ENCODE measurements at regions not wholly inside any gene's neighbourhood (a gene's known extent, or its start where the extent isn't known, plus 50 kb on each side); places are given as distances from the start of the nearest gene placed in this dataset.

DNA sequence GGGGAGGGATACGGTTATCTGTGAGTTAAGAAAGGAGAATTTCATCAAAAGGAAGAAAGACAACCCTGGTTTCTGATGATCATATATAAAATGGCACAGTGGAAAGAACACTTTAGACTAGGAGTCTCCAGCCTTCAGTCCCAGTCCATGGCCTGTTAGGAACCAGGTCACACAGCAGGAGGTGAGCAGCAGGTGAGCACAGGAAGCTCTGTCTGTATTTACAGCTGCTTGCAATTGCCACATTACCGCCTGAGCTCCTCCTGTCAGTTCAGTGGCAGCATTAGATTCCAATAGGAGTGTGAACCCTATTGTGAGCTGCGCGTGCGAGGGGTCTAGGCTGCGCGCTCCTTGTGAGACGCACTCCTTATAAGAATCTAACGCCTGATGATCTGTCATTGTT, 137.9 kb downstream of the BTG1 start:
- Mint-ChIP-seq H3K36me3 (peaks cover 0 to 7% (median 1%) of the 10 kb centered on the region in 3 donors), H3K27me3 (no peaks in the 10 kb centered on the region), H3K4me1 (peaks cover 31 to 67% (median 66%) of the 10 kb centered on the region in 3 donors), H3K27ac (no peak overlapping the region), H3K4me3 (no peak overlapping the region), H3K9me3 (peaks cover 0 to 6% (median 0%) of the 10 kb centered on the region in 5 donors)
- Histone ChIP-seq H3K36me3 (ENCODE audit: insufficient read depth, low read length) (no peaks in the 10 kb centered on the region), H3K4me1 (ENCODE audit: insufficient read depth, low read length) (peaks cover 19% of the 10 kb centered on the region), H3K27me3 (ENCODE audit: insufficient read depth, low read length, poor library complexity, severe bottlenecking) (no peaks in the 10 kb centered on the region), H3K27ac (ENCODE audit: low read depth, low read length) (no peak overlapping the region), H3K9me3 (ENCODE audit: low read length) (no peaks in the 10 kb centered on the region), H3K4me3 (ENCODE audit: low read length) (no peak overlapping the region)
- CTCF ChIA-PET = interaction anchor here (0.7 to 1.2 kb wide), 3 partner anchors 7 to 25 kb away, joined by 3 read pairs; no protein-coding TSS in a partner anchor
- no peak for DNase-seq
- POLR2A ChIA-PET = no interaction called here

DNA sequence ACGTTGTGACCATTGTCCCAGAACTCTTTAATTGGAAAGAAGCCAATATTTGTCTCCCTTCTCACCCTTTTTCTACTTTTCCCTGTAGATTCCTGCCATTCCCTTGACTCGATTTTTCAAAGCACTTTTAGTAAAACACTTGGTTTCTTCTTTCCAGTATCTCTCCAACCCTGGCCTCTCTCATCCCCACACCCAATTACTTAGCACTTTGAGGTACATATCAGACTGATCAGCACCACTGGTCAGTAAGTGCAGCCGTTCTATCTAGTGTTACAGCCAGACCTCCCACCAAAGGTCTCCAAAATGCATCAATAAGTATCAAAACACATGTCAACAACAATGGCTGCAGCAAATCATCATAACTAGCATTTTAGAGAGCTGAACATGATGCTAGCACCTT, 141.9 kb downstream of the BTG1 start:
- Mint-ChIP-seq H3K27ac (peak overlapping the region in 4 of 8 donors; percentile 1 to 35 (median 14)), H3K4me3 (no peak overlapping the region), H3K9me3 (peaks cover 6 to 14% (median 8%) of the 10 kb centered on the region in 5 donors), H3K4me1 (peaks cover 31 to 60% (median 56%) of the 10 kb centered on the region in 3 donors), H3K27me3 (no peaks in the 10 kb centered on the region), H3K36me3 (peaks cover 3 to 24% (median 5%) of the 10 kb centered on the region in 3 donors)
- POLR2A ChIA-PET = interaction anchor here (1.0 kb wide), 1 partner anchor 27 kb away, joined by 4 read pairs; no protein-coding TSS in a partner anchor
- no peak overlapping the region for H3K27ac ChIP-seq (ENCODE audit: low read depth, low read length)
- H3K9me3 ChIP-seq (ENCODE audit: low read length) = no peaks in the 10 kb centered on the region
- peaks cover 12% of the 10 kb centered on the region for H3K4me1 ChIP-seq (ENCODE audit: insufficient read depth, low read length)
- no peaks in the 10 kb centered on the region for H3K27me3 ChIP-seq (ENCODE audit: insufficient read depth, low read length, poor library complexity, severe bottlenecking)
- DNase-seq = no peak
- H3K4me3 ChIP-seq (ENCODE audit: low read length) = no peak overlapping the region
- CTCF ChIA-PET = no interaction called here
- no peaks in the 10 kb centered on the region for H3K36me3 ChIP-seq (ENCODE audit: insufficient read depth, low read length)

DNA sequence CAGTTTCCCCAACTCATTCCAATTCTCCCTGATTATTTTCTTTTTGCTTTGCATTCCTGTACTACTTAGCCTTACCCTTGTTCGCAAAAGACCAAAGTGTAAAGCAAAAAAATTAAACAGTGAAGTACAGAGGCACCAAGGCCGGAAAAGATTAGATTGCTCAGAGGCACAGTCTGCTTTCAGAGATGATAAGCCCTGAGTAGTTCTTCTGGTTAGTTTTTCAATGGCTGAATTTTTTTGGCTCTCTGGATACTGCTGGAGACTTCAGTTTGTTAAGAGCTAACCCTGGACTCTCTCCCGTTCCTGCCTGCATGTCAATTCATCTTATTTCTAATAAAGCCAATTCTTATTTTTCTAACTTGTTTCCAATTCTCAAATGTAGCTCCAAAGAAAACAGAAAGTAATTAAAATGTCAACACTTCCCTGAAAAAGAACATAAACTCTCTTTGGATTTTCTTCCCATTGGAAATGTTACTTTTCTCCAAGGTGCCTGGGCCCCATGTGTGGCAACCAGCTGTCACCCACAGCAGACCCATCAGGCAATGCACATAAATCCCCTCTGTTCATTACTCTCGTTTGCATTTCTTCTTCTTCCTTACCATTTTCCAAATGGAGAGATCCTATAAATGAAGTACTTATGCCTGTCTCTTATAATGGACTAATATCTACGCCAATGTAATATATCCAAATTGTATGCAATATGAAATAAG, 142.8 kb downstream of the BTG1 start:
- peaks cover 9 to 20% (median 13%) of the 10 kb centered on the region in 5 donors for H3K9me3 Mint-ChIP-seq
- peaks cover 12% of the 10 kb centered on the region for H3K4me1 ChIP-seq (ENCODE audit: insufficient read depth, low read length)

DNA sequence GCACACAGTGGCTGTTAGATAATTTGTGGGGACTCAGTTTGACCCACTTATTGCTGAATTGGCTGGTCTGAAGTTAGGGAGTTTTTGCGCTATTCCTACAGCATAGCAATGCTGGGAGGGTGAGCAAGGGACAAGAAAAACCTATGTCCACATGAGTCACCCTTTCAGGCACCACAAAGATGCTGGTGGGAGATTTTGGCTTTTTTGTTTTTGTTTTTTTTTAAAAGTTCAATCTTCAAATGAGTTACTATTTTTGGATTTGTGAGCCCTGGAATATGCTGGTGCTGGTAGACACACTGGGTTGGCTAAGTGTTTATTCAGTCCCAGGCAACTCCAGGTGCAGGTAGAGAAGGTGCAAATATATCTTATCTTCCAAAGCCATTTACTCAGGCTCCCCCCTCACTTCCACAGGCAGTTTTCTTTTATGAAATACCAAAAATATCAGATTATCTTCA, 143.4 kb downstream of the BTG1 start:
- H3K36me3 Mint-ChIP-seq = peaks cover 3 to 32% (median 5%) of the 10 kb centered on the region in 3 donors
- peaks cover 9 to 22% (median 13%) of the 10 kb centered on the region in 5 donors for H3K9me3 Mint-ChIP-seq
- Histone ChIP-seq H3K9me3 (ENCODE audit: low read length) (no peaks in the 10 kb centered on the region), H3K27me3 (ENCODE audit: insufficient read depth, low read length, poor library complexity, severe bottlenecking) (no peaks in the 10 kb centered on the region), H3K27ac (ENCODE audit: low read depth, low read length) (peak overlapping the region; percentile 16), H3K36me3 (ENCODE audit: insufficient read depth, low read length) (no peaks in the 10 kb centered on the region), H3K4me3 (ENCODE audit: low read length) (no peak overlapping the region), H3K4me1 (ENCODE audit: insufficient read depth, low read length) (peaks cover 12% of the 10 kb centered on the region)
- peak overlapping the region in 5 of 8 donors; percentile 18 to 79 (median 38) for H3K27ac Mint-ChIP-seq
- no peak overlapping the region for H3K4me3 Mint-ChIP-seq
- H3K4me1 Mint-ChIP-seq = peaks cover 33 to 64% (median 55%) of the 10 kb centered on the region in 3 donors
- DNase-seq = no peak
- POLR2A ChIA-PET = no interaction called here
- H3K27me3 Mint-ChIP-seq = no peaks in the 10 kb centered on the region
- CTCF ChIA-PET = no interaction called here

More for the DNA sequence above, 142.8 kb downstream of the BTG1 start:
- Histone ChIP-seq H3K36me3 (ENCODE audit: insufficient read depth, low read length) (no peaks in the 10 kb centered on the region), H3K27ac (ENCODE audit: low read depth, low read length) (peak overlapping the region; percentile 16), H3K27me3 (ENCODE audit: insufficient read depth, low read length, poor library complexity, severe bottlenecking) (no peaks in the 10 kb centered on the region), H3K9me3 (ENCODE audit: low read length) (no peaks in the 10 kb centered on the region), H3K4me3 (ENCODE audit: low read length) (no peak overlapping the region)
- Mint-ChIP-seq H3K4me3 (no peak overlapping the region), H3K4me1 (peaks cover 35 to 64% (median 59%) of the 10 kb centered on the region in 3 donors), H3K27me3 (no peaks in the 10 kb centered on the region), H3K36me3 (peaks cover 3 to 32% (median 5%) of the 10 kb centered on the region in 3 donors), H3K27ac (peak overlapping the region in 5 of 8 donors; percentile 16 to 79 (median 18))
- CTCF ChIA-PET = no interaction called here
- no peak for DNase-seq
- POLR2A ChIA-PET = interaction anchor here (1.0 kb wide), 1 partner anchor 28 kb away, joined by 4 read pairs; no protein-coding TSS in a partner anchor

DNA sequence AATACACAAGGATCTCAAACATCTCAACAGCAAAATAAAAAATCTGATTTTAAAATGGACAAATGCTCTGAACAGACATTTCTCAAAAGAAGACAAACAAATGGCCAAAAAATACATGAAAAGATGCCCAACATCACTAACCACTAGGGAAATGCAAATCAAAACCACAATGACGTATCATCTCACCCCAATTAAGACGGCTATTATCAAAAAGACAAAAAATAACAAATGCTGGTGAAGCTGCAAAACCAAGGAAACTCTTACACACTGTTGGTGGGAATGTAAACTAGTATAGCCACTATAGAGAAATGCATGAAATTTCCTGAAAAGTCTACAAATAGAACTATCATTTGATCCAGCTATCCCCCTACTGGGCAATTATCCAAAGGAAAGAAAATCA, 145.0 kb downstream of the BTG1 start:
- no peaks in the 10 kb centered on the region for H3K9me3 ChIP-seq (ENCODE audit: low read length)
- ChIA-PET CTCF (interaction anchor here (0.7 to 1.6 kb wide), 3 partner anchors 8 to 189 kb away, joined by 3 to 4 read pairs (median 3); partner anchors contain the start of gene BTG1), POLR2A (interaction anchor here (0.9 kb wide), 1 partner anchor 146 kb away, joined by 5 read pairs; the partner anchor contains the start of gene BTG1)
- Mint-ChIP-seq H3K4me3 (peak overlapping the region in 2 of 7 donors; percentile 52 to 55), H3K36me3 (peaks cover 3 to 26% (median 5%) of the 10 kb centered on the region in 3 donors), H3K4me1 (peaks cover 32 to 64% (median 51%) of the 10 kb centered on the region in 3 donors), H3K27ac (peak overlapping the region in 7 of 8 donors; percentile 1 to 77 (median 62)), H3K27me3 (no peaks in the 10 kb centered on the region), H3K9me3 (peaks cover 6 to 21% (median 13%) of the 10 kb centered on the region in 5 donors)
- no peak overlapping the region for H3K4me3 ChIP-seq (ENCODE audit: low read length)
- peak in 1 of 5 donors; percentile 46 for DNase-seq
- H3K27ac ChIP-seq (ENCODE audit: low read depth, low read length) = no peak overlapping the region
- no peaks in the 10 kb centered on the region for H3K27me3 ChIP-seq (ENCODE audit: insufficient read depth, low read length, poor library complexity, severe bottlenecking)
- peaks cover 12% of the 10 kb centered on the region for H3K4me1 ChIP-seq (ENCODE audit: insufficient read depth, low read length)
- H3K36me3 ChIP-seq (ENCODE audit: insufficient read depth, low read length) = no peaks in the 10 kb centered on the region

DNA sequence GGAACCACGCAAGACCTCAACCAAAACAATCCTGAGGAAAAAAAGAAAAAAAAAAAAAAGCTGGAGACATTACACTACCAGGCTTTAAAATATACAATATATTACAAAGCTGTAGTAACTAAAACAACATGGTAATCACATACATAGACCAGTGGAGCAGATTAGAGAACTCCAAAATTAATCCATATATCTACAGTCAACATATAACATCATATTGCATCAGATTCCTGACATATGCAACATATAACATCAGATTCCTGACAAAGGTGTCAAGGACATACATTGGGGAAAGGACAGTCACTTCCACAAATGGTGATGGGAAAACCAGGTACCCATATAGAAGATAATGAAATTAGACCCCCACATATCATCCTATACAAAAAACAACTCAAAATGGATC, 145.8 kb downstream of the BTG1 start:
- CTCF ChIA-PET = interaction anchor here (0.7 to 1.6 kb wide), 4 partner anchors 8 to 189 kb away, joined by 3 to 4 read pairs (median 4); partner anchors contain the start of gene BTG1
- POLR2A ChIA-PET = interaction anchor here (0.9 kb wide), 1 partner anchor 146 kb away, joined by 5 read pairs; the partner anchor contains the start of gene BTG1

DNA sequence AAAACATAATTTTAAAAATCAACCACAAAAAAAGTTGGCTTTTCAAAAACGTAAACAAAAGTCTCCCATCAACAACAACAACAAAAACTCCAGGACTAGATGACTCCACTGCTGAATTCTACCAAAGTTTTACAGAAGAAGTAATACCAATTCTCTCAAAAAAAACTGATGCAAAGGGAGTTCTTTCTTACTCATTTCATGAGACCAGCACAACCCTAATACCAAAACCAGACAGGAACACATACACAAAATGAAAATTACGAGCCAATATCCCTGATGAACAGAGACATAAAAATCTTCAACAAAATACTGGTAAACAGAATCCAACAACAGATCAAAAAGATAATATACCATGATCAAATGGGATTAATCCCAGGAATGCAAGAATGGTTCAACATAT, 147.3 kb downstream of the BTG1 start:
- no peak overlapping the region for H3K4me3 ChIP-seq (ENCODE audit: low read length)
- Mint-ChIP-seq H3K36me3 (peaks cover 5 to 26% (median 5%) of the 10 kb centered on the region in 3 donors), H3K4me1 (peaks cover 24 to 53% (median 42%) of the 10 kb centered on the region in 3 donors), H3K4me3 (peak overlapping the region in 1 of 7 donors; percentile 13), H3K27ac (peak overlapping the region in 3 of 8 donors; percentile 26 to 84 (median 66)), H3K27me3 (no peaks in the 10 kb centered on the region), H3K9me3 (peaks cover 6 to 21% (median 13%) of the 10 kb centered on the region in 5 donors)
- H3K27ac ChIP-seq (ENCODE audit: low read depth, low read length) = no peak overlapping the region
- no peaks in the 10 kb centered on the region for H3K9me3 ChIP-seq (ENCODE audit: low read length)
- H3K27me3 ChIP-seq (ENCODE audit: insufficient read depth, low read length, poor library complexity, severe bottlenecking) = no peaks in the 10 kb centered on the region
- DNase-seq = no peak
- ChIA-PET POLR2A (no interaction called here), CTCF (interaction anchor here (1.6 kb wide), 1 partner anchor 21 kb away, joined by 4 read pairs; no protein-coding TSS in a partner anchor)
- peaks cover 3% of the 10 kb centered on the region for H3K4me1 ChIP-seq (ENCODE audit: insufficient read depth, low read length)
- no peaks in the 10 kb centered on the region for H3K36me3 ChIP-seq (ENCODE audit: insufficient read depth, low read length)

More for the DNA sequence above, 145.8 kb downstream of the BTG1 start:
- no peak overlapping the region for H3K4me3 ChIP-seq (ENCODE audit: low read length)
- peaks cover 12% of the 10 kb centered on the region for H3K4me1 ChIP-seq (ENCODE audit: insufficient read depth, low read length)
- no peaks in the 10 kb centered on the region for H3K36me3 ChIP-seq (ENCODE audit: insufficient read depth, low read length)
- DNase-seq = no peak
- H3K9me3 Mint-ChIP-seq = peaks cover 6 to 21% (median 13%) of the 10 kb centered on the region in 5 donors
- peak overlapping the region in 1 of 7 donors; percentile 55 for H3K4me3 Mint-ChIP-seq
- H3K27me3 ChIP-seq (ENCODE audit: insufficient read depth, low read length, poor library complexity, severe bottlenecking) = no peaks in the 10 kb centered on the region
- H3K27ac ChIP-seq (ENCODE audit: low read depth, low read length) = no peak overlapping the region
- H3K36me3 Mint-ChIP-seq = peaks cover 5 to 26% (median 5%) of the 10 kb centered on the region in 3 donors
- no peaks in the 10 kb centered on the region for H3K9me3 ChIP-seq (ENCODE audit: low read length)
- H3K27ac Mint-ChIP-seq = peak overlapping the region in 6 of 8 donors; percentile 1 to 77 (median 70)
- no peaks in the 10 kb centered on the region for H3K27me3 Mint-ChIP-seq
- H3K4me1 Mint-ChIP-seq = peaks cover 26 to 61% (median 47%) of the 10 kb centered on the region in 3 donors
